ENCODE measurements at regions not wholly inside any gene's neighbourhood (a gene's known extent, or its start where the extent isn't known, plus 50 kb on each side); places are given as distances from the start of the nearest gene placed in this dataset.
"Not testable (repeated sequence)": the region's sequence is repeated elsewhere in the genome, so short reads cannot be mapped to it uniquely, and the experiment has no call there.

DNA sequence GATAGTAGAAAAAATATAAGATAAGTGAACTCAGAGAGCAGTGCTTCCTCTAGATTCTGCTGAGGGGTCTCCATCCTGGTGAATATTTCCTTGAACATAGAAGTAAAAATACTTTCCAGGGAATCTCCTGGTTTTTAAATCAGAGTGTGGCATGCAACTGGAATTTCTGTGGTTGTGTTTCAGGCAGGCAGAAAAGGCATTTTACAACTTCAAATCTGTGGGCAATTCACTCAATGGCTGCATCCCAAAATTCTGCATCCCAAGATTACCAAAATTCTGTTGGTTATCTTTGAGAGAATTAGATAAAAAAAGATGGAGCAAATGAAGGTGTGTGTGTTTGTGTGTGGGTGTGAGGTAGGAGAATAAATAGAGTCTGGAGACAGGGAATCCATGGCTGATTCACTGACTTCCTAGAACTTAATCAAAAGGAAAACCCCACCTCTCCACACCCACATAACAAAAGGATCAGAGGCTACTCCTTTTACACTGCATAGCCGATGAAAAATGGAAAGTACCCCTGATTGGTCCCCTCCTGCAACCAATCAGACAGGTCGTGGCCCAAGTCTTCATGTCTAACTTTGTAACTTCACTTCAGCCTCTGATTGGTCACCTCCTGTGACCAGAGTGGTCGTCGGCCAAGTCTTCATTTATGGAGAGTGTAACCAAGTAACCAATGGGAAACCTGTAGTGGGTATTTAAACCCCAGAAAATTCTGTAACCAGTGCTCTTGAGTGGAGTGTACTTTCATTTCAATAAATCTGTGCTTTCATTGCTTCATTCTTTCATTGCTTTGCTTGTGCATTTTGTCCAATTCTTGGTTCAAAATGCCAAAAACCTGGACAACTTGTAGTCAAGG, 112.8 kb downstream of the DLEU7 start:
- DNase-seq (ENCODE audit: low spot score), result no peak
- intact Hi-C loops (cut with DNase I), result no loop called here

DNA sequence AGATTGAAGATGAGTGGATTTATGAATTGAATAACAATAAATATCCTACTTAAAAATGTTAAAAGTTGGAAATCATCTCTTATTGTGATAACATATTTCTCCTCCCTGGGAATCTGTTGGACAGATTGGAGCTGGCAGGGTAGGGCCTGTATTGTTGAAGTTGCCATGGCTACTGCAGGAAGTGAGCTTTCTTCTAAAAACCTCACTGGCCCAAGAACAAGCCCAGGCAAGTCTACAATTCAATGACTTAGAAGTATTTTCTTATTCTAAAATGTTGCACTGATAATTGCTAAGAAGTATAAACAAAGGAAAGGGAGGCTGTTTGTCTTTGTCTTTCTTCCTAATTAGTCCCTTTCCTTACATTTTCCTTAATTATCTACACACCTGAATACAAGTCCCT, 112.1 kb downstream of the DLEU7 start:
- DNase-seq (ENCODE audit: low spot score), result no peak
- intact Hi-C loops (cut with DNase I), result no loop called here

DNA sequence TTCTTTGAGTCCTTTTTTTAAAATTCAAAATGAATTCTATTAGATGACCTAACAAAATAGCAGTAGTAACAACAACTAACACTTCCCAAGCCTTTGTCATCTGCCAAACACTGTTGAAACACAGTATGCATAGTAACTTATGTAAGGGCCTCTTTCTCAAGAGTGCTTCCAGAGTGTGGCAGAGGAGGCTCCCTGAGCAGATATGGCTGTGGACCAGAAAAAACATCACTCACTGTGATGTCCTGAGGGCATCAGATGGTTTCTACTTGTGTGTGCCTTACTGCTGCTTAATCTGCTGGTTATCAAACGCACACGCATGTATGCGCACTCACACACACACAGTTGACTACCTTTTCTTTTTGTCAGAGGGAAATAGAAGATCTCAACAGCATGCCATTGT, 110.8 kb downstream of the DLEU7 start:
- DNase-seq (ENCODE audit: low spot score), result no peak
- intact Hi-C loops (cut with DNase I), result no loop called here

DNA sequence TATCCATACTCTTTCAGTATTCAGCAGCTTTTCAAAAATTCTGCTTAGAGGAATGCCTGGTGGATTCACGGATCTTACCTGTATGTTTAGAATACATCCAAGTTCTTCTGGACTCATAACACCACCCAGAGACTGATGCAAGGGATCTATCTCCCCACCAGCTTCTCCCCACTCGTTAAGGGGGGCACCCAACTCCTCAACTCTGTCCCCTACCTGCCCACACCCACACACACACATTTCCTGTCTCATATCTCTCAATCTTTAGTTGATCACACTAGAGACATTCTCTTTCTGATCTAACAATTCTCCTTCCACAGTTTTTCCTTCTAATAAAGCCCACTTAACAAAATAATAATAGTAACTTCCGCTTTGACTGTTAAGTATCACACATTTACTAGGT, 110.1 kb downstream of the DLEU7 start:
- intact Hi-C loops (cut with DNase I), result no loop called here
- DNase-seq (ENCODE audit: low spot score), result no peak

- intact Hi-C loops (cut with DNase I), result no loop called here
- DNase-seq (ENCODE audit: low spot score), result no peak
Measured at GRCh38 chr13:50735071-50735470, 108.4 kb downstream of the DLEU7 start.

GRCh38 chr13:50740052-50740741, 103.3 kb downstream of the DLEU7 start:
- no peak for DNase-seq (ENCODE audit: low spot score)
- intact Hi-C loops (cut with DNase I), result no loop called here

DNA sequence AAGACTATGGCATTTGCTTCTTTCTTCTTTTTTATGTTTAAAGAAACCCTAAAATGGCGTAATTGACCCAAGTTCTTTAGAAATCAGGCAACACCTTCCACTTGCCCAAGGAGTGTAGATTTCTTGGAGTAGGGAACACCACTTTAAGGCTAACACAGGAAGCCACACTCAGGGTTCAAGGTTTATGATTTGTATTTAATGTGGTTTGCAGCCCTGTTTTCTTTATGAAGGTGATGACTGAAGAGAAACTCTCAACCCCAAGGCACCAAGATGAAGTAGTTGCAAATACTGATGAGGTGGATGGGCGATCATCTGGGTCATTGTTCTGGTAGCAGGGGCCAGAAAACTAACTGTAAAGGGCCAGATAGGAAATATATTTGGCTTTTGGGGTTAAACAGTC, 101.1 kb downstream of the DLEU7 start:
- DNase-seq (ENCODE audit: low spot score), result no peak
- intact Hi-C loops (cut with DNase I), result no loop called here

GRCh38 chr13:50742968-50743367, 100.5 kb downstream of the DLEU7 start:
- intact Hi-C loops (cut with DNase I), result no loop called here
- no peak for DNase-seq (ENCODE audit: low spot score)

DNA sequence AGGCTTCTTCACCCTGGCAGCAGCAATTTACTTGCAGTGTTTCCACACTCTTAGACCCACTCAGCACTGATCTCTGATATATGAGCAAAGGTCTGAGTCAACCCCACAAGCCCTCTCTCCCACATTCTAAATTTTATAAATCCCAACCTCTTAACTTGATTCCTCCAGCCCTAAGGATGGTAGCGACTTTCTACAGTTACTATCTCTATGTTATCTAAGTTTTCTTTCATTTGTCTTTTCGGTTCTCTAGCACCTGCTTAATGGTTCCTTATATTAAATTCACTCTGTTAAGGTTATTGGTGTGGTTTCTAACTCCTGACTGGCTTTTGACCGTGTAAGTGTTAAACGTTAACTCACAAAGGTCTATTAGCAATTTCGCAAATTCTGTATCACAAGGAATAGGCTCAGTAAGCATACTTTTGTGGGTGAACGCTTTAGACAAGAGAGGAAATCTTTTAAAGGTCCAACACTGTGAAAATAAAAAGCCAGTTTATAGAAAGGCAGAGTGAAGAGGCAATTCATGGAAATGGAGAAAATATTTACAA, 99.3 kb downstream of the DLEU7 start:
- no peak for DNase-seq (ENCODE audit: low spot score)
- intact Hi-C loops (cut with DNase I), result no loop called here

- DNase-seq (ENCODE audit: low spot score), result no peak
- intact Hi-C loops (cut with DNase I), result no loop called here
Measured at GRCh38 chr13:50745542-50746115, 97.9 kb downstream of the DLEU7 start.

GRCh38 chr13:50747737-50748350, 95.6 kb downstream of the DLEU7 start:
- intact Hi-C loops (cut with DNase I), result no loop called here
- DNase-seq (ENCODE audit: low spot score), result no peak

GRCh38 chr13:50753221-50753620, 90.3 kb downstream of the DLEU7 start:
- DNase-seq (ENCODE audit: low spot score); intact Hi-C loops (cut with DNase I): not testable (repeated sequence)

GRCh38 chr13:50755862-50756685, 87.4 kb downstream of the DLEU7 start:
- intact Hi-C loops (cut with DNase I); DNase-seq (ENCODE audit: low spot score): not testable (repeated sequence)

DNA sequence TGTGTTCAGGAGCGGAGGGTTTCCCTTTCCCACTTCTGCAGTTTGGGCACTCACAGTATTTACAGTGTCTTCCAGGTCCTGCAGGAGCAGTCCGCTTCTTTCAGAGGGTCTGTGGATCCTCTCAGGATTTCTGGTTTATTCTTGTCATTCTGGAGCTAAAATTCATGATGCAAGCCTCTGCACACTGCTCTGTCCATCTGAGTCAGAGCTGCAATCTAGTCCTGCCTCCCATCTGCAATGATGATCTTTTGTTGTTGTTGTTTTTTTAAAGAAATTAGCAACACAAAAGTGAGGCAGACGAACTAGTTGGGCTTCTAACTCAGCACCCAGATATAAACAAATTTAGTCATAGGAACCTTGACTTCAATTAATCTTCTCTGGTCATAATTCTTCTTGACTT, 86.5 kb downstream of the DLEU7 start:
- intact Hi-C loops (cut with DNase I), result no loop called here
- DNase-seq (ENCODE audit: low spot score), result no peak

- DNase-seq (ENCODE audit: low spot score), result no peak
- intact Hi-C loops (cut with DNase I), result no loop called here
Measured at GRCh38 chr13:50758796-50759195, 84.7 kb downstream of the DLEU7 start.

DNA sequence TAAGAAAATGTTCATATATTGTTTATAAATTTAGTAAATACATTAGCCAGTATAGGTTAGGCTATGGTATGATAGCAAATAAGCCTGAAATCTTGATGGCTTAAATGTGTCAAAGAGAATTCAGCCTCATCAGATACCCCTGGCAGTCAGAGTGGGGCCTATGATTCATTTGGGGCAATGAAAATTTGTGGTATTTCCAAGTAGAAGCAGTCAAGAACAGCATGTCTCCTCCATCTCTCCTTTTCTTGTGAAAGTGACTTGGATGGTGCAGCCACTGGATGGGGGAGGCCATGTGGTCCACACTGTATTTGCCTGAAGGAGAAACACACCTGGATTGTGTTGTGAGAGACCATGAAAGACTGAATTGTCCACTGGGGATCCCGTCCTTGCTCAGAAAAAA, 82.7 kb downstream of the DLEU7 start:
- no peak for DNase-seq (ENCODE audit: low spot score)
- intact Hi-C loops (cut with DNase I), result no loop called here

GRCh38 chr13:50761406-50761805, 82.1 kb downstream of the DLEU7 start:
- intact Hi-C loops (cut with DNase I), result no loop called here
- DNase-seq (ENCODE audit: low spot score), result no peak

- intact Hi-C loops (cut with DNase I), result no loop called here
- no peak for DNase-seq (ENCODE audit: low spot score)
Measured at GRCh38 chr13:50762969-50763567, 80.4 kb downstream of the DLEU7 start.

DNA sequence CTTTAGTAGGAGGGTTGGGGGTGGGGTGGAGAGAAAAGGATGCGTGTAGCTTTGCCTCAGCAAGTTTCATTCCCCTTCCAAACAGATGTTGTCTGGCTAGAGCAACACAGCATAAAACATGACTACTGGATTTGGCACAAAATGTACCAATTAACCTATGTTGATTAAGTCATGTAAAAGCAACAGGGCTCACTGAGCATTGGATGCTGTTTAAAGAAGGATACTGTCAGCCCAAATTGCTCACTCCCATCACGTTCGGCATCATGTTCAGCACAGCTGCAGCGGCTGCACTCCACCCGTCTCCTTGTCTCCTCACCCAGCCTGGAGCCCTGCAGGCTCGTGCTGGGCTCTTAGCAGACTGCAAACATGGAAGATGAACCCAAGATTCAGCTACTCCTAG, 77.5 kb downstream of the DLEU7 start:
- intact Hi-C loops (cut with DNase I), result no loop called here
- DNase-seq (ENCODE audit: low spot score), result no peak

Data from posterior vena cava (tissue), 2 donors.